ENCODE measurements at regions not wholly inside any gene's neighbourhood (a gene's known extent, or its start where the extent isn't known, plus 50 kb on each side); places are given as distances from the start of the nearest gene placed in this dataset.
"Not testable (repeated sequence)": the region's sequence is repeated elsewhere in the genome, so short reads cannot be mapped to it uniquely, and the experiment has no call there.

DNA sequence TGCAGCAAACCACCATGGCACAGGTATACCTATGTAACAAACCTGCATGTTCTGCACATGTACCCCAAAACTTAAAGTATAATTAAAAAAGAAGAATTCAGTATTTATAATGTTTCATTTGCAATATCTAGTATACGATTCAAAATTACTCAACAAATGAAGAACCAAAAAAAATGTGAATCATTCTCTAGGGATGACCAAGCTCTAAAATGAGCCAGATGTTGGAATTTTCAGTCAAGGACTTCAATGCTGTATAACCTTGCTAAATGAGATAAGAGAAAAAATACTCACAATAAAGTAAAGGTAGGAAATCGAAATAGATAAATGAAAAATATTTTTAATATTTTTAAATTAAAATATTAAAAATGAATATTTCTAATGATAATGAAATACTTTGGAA is 108.7 kb upstream of the ADRA1B start:
- TF ChIP-seq, protein P1, sequence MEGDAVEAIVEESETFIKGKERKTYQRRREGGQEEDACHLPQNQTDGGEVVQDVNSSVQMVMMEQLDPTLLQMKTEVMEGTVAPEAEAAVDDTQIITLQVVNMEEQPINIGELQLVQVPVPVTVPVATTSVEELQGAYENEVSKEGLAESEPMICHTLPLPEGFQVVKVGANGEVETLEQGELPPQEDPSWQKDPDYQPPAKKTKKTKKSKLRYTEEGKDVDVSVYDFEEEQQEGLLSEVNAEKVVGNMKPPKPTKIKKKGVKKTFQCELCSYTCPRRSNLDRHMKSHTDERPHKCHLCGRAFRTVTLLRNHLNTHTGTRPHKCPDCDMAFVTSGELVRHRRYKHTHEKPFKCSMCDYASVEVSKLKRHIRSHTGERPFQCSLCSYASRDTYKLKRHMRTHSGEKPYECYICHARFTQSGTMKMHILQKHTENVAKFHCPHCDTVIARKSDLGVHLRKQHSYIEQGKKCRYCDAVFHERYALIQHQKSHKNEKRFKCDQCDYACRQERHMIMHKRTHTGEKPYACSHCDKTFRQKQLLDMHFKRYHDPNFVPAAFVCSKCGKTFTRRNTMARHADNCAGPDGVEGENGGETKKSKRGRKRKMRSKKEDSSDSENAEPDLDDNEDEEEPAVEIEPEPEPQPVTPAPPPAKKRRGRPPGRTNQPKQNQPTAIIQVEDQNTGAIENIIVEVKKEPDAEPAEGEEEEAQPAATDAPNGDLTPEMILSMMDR (IDR thresholded peaks at IDR 0.05; ENCODE audit: insufficient read depth, low read depth, low read length) = no peak
- no peak for TF ChIP-seq EZH2 (IDR thresholded peaks at IDR 0.05; ENCODE audit: insufficient read depth, low read length)
- Mint-ChIP-seq H3K27me3 (ENCODE audit: low read depth, unreplicated experiment) (no peaks in the 10 kb centered on the region), H3K36me3 (ENCODE audit: low read depth, unreplicated experiment) (no peaks in the 10 kb centered on the region)

GRCh38 chr5:159811712-159812111 is 104.6 kb upstream of the ADRA1B start:
- Mint-ChIP-seq H3K27ac (ENCODE audit: unreplicated experiment) (no peak overlapping the region), H3K9me3 (ENCODE audit: unreplicated experiment) (peaks cover 2% of the 10 kb centered on the region), H3K27me3 (ENCODE audit: low read depth, unreplicated experiment) (no peaks in the 10 kb centered on the region), H3K36me3 (ENCODE audit: low read depth, unreplicated experiment) (no peaks in the 10 kb centered on the region), H3K4me1 (ENCODE audit: low read depth, unreplicated experiment) (peaks cover 1% of the 10 kb centered on the region), H3K4me3 (ENCODE audit: unreplicated experiment) (no peak overlapping the region)
- Histone ChIP-seq H3K4me3 (ENCODE audit: insufficient read depth, low read depth, low read length) (no peak overlapping the region), H3K27me3 (ENCODE audit: insufficient read depth, low read length) (no peaks in the 10 kb centered on the region), H3K4me2 (ENCODE audit: low read length) (no peak overlapping the region), H3K36me3 (ENCODE audit: insufficient read depth, low read length) (no peaks in the 10 kb centered on the region), H3K9me3 (ENCODE audit: insufficient read depth, low read depth, low read length) (no peaks in the 10 kb centered on the region), H3K9ac (ENCODE audit: low read length) (no peak overlapping the region), H2AFZ (ENCODE audit: low read depth, low read length) (no peak overlapping the region), H3K79me2 (ENCODE audit: insufficient read depth, low read length) (no peaks in the 10 kb centered on the region), H3K27ac (ENCODE audit: low read depth, low read length) (no peak overlapping the region), H3K4me1 (ENCODE audit: insufficient read depth, low read length) (peaks cover 6% of the 10 kb centered on the region), H4K20me1 (ENCODE audit: insufficient read depth, low read length) (no peaks in the 10 kb centered on the region)
- TF ChIP-seq, protein P1 (IDR thresholded peaks at IDR 0.05; ENCODE audit: insufficient read depth, low read depth, low read length) = no peak
- TF ChIP-seq EZH2 (IDR thresholded peaks at IDR 0.05; ENCODE audit: insufficient read depth, low read length) = no peak
- FAIRE-seq = no peak
- DNase-seq (ENCODE audit: low read depth) = no peak

More for the DNA sequence above, 108.7 kb upstream of the ADRA1B start:
- Histone ChIP-seq H3K9ac (ENCODE audit: low read length) (no peak overlapping the region), H3K36me3 (ENCODE audit: insufficient read depth, low read length) (no peaks in the 10 kb centered on the region), H3K4me1 (ENCODE audit: insufficient read depth, low read length) (no peaks in the 10 kb centered on the region), H2AFZ (ENCODE audit: low read depth, low read length) (no peak overlapping the region), H3K27me3 (ENCODE audit: insufficient read depth, low read length) (no peaks in the 10 kb centered on the region), H3K79me2 (ENCODE audit: insufficient read depth, low read length) (no peaks in the 10 kb centered on the region), H4K20me1 (ENCODE audit: insufficient read depth, low read length) (no peaks in the 10 kb centered on the region), H3K27ac (ENCODE audit: low read depth, low read length) (no peak overlapping the region), H3K4me3 (ENCODE audit: insufficient read depth, low read depth, low read length) (no peak overlapping the region), H3K9me3 (ENCODE audit: insufficient read depth, low read depth, low read length) (no peaks in the 10 kb centered on the region), H3K4me2 (ENCODE audit: low read length) (no peak overlapping the region)
- Mint-ChIP-seq H3K4me3 (ENCODE audit: unreplicated experiment) (no peak overlapping the region), H3K9me3 (ENCODE audit: unreplicated experiment) (peaks cover 2% of the 10 kb centered on the region), H3K4me1 (ENCODE audit: low read depth, unreplicated experiment) (no peaks in the 10 kb centered on the region), H3K27ac (ENCODE audit: unreplicated experiment) (no peak overlapping the region)
- FAIRE-seq (no peak), DNase-seq (ENCODE audit: low read depth) (no peak)

DNA sequence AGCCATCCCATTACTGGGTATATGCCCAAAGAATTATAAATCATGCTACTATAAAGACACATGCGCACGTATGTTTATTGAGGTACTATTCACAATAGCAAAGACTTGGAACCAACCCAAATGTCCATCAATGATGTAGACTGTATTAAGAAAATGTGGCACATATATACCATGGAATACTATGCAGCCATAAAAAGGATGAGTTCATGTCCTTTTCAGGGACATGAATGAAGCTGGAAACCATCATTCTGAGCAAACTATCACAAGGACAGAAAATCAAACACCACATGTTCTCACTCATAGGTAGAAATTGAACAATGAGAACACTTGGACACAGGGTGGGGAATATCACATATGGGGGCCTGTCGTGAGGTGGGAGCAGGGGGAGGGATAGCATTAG is 103.5 kb upstream of the ADRA1B start:
- not testable (repeated sequence) for H3K4me2 ChIP-seq (ENCODE audit: low read length); H3K36me3 Mint-ChIP-seq (ENCODE audit: low read depth, unreplicated experiment); H3K9me3 ChIP-seq (ENCODE audit: insufficient read depth, low read depth, low read length); H3K27ac Mint-ChIP-seq (ENCODE audit: unreplicated experiment); FAIRE-seq; H3K27me3 Mint-ChIP-seq (ENCODE audit: low read depth, unreplicated experiment); DNase-seq (ENCODE audit: low read depth); H3K4me3 Mint-ChIP-seq (ENCODE audit: unreplicated experiment); H3K4me3 ChIP-seq (ENCODE audit: insufficient read depth, low read depth, low read length); H4K20me1 ChIP-seq (ENCODE audit: insufficient read depth, low read length); H3K36me3 ChIP-seq (ENCODE audit: insufficient read depth, low read length); H3K4me1 Mint-ChIP-seq (ENCODE audit: low read depth, unreplicated experiment); H3K9me3 Mint-ChIP-seq (ENCODE audit: unreplicated experiment); H3K27ac ChIP-seq (ENCODE audit: low read depth, low read length); H3K27me3 ChIP-seq (ENCODE audit: insufficient read depth, low read length); H2AFZ ChIP-seq (ENCODE audit: low read depth, low read length); H3K79me2 ChIP-seq (ENCODE audit: insufficient read depth, low read length); H3K9ac ChIP-seq (ENCODE audit: low read length); H3K4me1 ChIP-seq (ENCODE audit: insufficient read depth, low read length)
